ENCODE measurements at regions not wholly inside any gene's neighbourhood (a gene's known extent, or its start where the extent isn't known, plus 50 kb on each side); places are given as distances from the start of the nearest gene placed in this dataset.

DNA sequence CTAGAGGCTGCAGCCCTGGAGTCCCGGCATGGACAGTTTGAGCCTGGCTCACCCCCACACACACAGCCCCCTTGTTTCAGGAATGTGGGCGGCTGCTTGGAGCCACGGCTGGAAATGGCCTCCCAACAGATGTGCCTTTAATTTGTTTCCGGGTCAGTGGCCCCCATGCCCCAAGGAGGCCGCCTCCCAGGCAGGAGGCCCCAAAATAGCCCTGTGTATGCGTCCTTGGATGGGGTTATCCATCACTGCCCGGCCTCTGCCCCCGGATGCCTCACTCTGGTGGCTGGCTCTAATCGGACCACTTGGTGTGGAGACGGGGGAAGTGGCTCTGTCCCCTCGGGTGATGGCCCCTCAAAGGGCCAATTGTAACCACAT is 151.9 kb upstream of the MYCN start:
- TF ChIP-seq, protein P1, sequence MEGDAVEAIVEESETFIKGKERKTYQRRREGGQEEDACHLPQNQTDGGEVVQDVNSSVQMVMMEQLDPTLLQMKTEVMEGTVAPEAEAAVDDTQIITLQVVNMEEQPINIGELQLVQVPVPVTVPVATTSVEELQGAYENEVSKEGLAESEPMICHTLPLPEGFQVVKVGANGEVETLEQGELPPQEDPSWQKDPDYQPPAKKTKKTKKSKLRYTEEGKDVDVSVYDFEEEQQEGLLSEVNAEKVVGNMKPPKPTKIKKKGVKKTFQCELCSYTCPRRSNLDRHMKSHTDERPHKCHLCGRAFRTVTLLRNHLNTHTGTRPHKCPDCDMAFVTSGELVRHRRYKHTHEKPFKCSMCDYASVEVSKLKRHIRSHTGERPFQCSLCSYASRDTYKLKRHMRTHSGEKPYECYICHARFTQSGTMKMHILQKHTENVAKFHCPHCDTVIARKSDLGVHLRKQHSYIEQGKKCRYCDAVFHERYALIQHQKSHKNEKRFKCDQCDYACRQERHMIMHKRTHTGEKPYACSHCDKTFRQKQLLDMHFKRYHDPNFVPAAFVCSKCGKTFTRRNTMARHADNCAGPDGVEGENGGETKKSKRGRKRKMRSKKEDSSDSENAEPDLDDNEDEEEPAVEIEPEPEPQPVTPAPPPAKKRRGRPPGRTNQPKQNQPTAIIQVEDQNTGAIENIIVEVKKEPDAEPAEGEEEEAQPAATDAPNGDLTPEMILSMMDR (IDR thresholded peaks at IDR 0.05), result no peak
- Mint-ChIP-seq H3K27me3 (no peaks in the 10 kb centered on the region), H3K9me3 (no peaks in the 10 kb centered on the region), H3K27ac (no peak overlapping the region), H3K4me1 (ENCODE audit: low read depth) (no peaks in the 10 kb centered on the region), H3K36me3 (ENCODE audit: low read depth) (no peaks in the 10 kb centered on the region), H3K4me3 (no peak overlapping the region)
- POLR2A ChIA-PET, result no interaction called here
- ATAC-seq, result no peak
- no peak for DNase-seq
- CTCF ChIA-PET, result no interaction called here
- intact Hi-C loops (cut with micrococcal nuclease), result no loop called here

DNA sequence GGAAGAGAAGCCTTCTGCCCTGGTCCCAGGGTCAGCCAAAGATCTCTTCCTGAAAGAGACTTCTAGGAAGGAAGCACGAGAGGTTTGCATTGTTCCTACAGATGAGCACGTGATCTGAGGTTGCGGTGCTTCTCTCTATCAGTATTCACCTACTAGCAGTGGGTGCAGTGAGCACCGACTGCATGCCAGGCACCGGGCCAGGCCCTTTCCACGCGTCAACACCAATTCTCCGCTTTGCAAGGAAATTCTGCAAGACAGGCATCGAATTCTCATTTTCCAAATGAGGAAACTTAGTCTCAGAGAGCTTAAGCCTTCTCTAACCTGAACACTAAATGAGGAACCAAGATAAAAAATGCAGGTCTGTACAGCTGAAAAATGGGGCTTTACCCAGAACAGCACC is 151.5 kb upstream of the MYCN start:
- Mint-ChIP-seq H3K27ac (no peak overlapping the region), H3K9me3 (no peaks in the 10 kb centered on the region), H3K4me1 (ENCODE audit: low read depth) (no peaks in the 10 kb centered on the region), H3K4me3 (no peak overlapping the region), H3K27me3 (no peaks in the 10 kb centered on the region), H3K36me3 (ENCODE audit: low read depth) (no peaks in the 10 kb centered on the region)
- ATAC-seq (no peak), DNase-seq (no peak)
- ChIA-PET POLR2A (no interaction called here), CTCF (no interaction called here)
- TF ChIP-seq, protein P1 (IDR thresholded peaks at IDR 0.05), result no peak
- intact Hi-C loops (cut with micrococcal nuclease), result no loop called here

DNA sequence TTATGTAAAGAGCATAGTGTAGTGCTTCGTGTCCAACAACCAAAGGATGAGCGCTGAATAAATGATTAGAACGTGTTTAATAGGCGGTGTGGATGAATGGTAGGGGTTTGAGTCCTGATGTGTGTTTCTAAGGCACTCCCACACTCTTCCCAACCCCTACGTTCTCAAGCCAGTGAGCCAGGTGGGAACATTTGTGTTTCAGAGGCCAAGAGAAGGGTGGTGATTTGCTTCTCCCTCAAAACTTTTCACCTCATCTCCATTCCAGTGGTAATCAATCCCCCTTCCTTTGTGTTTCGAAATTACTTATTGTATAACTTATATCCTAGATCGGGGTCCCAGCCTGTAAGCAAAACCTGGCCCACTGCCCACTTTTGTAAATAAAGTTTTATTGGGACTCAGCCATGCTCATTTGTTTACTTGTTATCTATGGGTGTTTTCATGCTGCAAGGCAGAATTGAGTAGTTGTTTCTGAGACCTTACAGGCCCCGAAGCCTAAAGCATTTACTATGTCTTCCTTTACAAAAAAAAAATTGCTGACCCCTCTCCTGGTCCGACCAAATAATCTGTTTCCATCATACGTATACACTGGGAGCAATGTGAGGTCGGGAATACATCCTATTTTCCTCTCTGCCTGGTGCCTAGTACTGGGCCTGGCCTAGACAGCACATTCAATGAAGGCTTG is 150.8 kb upstream of the MYCN start:
- no peaks in the 10 kb centered on the region for H3K9me3 Mint-ChIP-seq
- ATAC-seq, result no peak
- intact Hi-C loops (cut with micrococcal nuclease), result no loop called here
- no peak for DNase-seq
- POLR2A ChIA-PET, result no interaction called here
- H3K4me3 Mint-ChIP-seq, result no peak overlapping the region
- no peaks in the 10 kb centered on the region for H3K36me3 Mint-ChIP-seq (ENCODE audit: low read depth)
- H3K27ac Mint-ChIP-seq, result no peak overlapping the region
- CTCF ChIA-PET, result no interaction called here
- no peaks in the 10 kb centered on the region for H3K4me1 Mint-ChIP-seq (ENCODE audit: low read depth)
- TF ChIP-seq, protein P1 (IDR thresholded peaks at IDR 0.05), result no peak
- no peaks in the 10 kb centered on the region for H3K27me3 Mint-ChIP-seq

DNA sequence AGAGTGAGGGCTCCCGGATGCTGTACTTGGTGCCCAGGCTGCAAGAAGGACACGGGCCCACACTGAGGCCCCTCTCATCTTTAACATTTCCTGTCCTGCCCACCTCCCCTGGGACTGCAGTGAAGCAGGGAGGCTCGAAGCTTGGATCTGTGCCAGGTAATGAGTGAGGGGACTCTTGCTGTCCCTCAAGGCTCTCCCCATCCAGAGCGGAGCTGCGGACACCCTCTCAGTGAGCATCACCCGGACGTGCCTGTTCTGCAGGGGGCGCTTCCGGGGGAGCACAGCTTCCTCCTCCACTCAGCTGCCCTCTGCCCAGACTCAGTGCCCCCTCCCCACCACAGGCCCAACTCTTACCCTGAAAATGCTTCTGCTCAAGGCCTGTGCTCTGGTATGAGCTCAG is 150.0 kb upstream of the MYCN start:
- Mint-ChIP-seq H3K9me3 (no peaks in the 10 kb centered on the region), H3K27me3 (no peaks in the 10 kb centered on the region), H3K27ac (no peak overlapping the region), H3K4me1 (ENCODE audit: low read depth) (no peaks in the 10 kb centered on the region), H3K4me3 (no peak overlapping the region), H3K36me3 (ENCODE audit: low read depth) (no peaks in the 10 kb centered on the region)
- DNase-seq, result no peak
- TF ChIP-seq, protein P1 (IDR thresholded peaks at IDR 0.05), result no peak
- POLR2A ChIA-PET, result no interaction called here
- no peak for ATAC-seq
- CTCF ChIA-PET, result no interaction called here
- intact Hi-C loops (cut with micrococcal nuclease), result no loop called here

DNA sequence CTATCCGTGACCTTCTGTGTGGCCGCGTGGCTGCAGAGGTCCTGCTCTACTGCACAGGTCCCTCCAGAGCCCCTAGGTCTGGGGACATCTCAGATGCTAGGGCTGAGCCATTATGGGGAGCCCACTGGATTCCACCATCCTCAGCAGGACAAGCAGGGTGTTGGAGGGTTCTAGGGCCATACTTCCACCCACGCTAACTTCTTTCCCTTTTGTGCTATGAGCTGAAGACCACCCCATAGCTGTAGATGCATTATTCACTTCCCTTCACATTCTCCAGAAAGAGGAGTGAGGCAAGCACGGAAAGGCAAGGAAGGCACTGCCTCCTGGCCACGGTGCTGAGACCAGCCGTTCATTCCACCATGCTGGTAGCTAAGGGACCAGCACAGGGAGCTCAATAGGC is 149.5 kb upstream of the MYCN start:
- POLR2A ChIA-PET, result no interaction called here
- ATAC-seq (no peak), DNase-seq (no peak)
- no peaks in the 10 kb centered on the region for H3K36me3 Mint-ChIP-seq (ENCODE audit: low read depth)
- CTCF ChIA-PET, result no interaction called here
- no peak overlapping the region for H3K4me3 Mint-ChIP-seq
- H3K27ac Mint-ChIP-seq, result no peak overlapping the region
- no peaks in the 10 kb centered on the region for H3K9me3 Mint-ChIP-seq
- no peaks in the 10 kb centered on the region for H3K4me1 Mint-ChIP-seq (ENCODE audit: low read depth)
- H3K27me3 Mint-ChIP-seq, result no peaks in the 10 kb centered on the region
- TF ChIP-seq, protein P1 (IDR thresholded peaks at IDR 0.05), result no peak
- intact Hi-C loops (cut with micrococcal nuclease), result no loop called here

All from activated CD8-positive, alpha-beta T cell treated with anti-CD3 and anti-CD28 coated beads for 36 hours (primary cell).